ENCODE measurements at regions not wholly inside any gene's neighbourhood (a gene's known extent, or its start where the extent isn't known, plus 50 kb on each side); places are given as distances from the start of the nearest gene placed in this dataset.

DNA sequence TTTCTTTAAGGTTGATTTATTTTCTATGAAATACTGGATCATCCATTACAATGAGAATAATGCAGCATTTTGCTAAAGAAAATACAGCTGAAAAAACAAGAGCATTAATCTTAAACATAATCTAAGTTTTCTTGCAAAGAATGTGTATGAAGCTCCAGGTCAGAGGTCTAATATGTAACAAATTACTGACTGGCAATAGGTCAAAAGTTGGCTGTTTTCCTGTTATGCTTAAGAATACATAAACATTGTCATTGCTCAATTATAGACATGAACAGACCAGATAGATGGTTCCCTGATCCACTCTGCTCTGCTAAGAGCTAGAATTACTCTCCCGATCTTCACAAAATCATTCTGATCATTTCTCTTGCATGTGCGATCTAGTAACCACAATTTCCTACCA, 718.6 kb downstream of the PDHA2 start:
- ATAC-seq (no peak), FAIRE-seq (no peak), DNase-seq (ENCODE audit: low read depth, low spot score) (no peak)
- no peak overlapping the region for H2AFZ ChIP-seq (ENCODE audit: control insufficient read depth, low read depth, low read length)
- 56% methylated on average over 2 of the region's 2 CpGs for WGBS (ENCODE audit: insufficient coverage, insufficient replicate concordance, low lambda C conversion rate, missing lambda C conversion rate)
- H3K4me1 ChIP-seq (ENCODE audit: control insufficient read depth, insufficient read depth, low read length) = no peaks in the 10 kb centered on the region
- no peaks in the 10 kb centered on the region for H3K36me3 ChIP-seq (ENCODE audit: control insufficient read depth in 2 of 2, insufficient read depth in 2 of 2, low read length in 1 of 2)
- ChIA-PET CTCF (no interaction called here), POLR2A (no interaction called here), SMC1A (ENCODE audit: uncharacterized antibody, unreplicated experiment) (interaction anchor here (1.1 kb wide), 1 partner anchor 9 kb away, joined by 3 read pairs; no protein-coding TSS in a partner anchor), RAD21 (ENCODE audit: unreplicated experiment) (no interaction called here)
- no peaks in the 10 kb centered on the region for H3K9me3 ChIP-seq (replicated peaks; ENCODE audit: control insufficient read depth, insufficient read depth, low read length)
- TF ChIP-seq HDAC2 (IDR thresholded peaks at IDR 0.05) (no peak), RAD51 (IDR thresholded peaks at IDR 0.05) (no peak), SRF (IDR thresholded peaks at IDR 0.05; ENCODE audit: low read depth in 2 of 2, low read length in 2 of 2) (no peak), POU2F2 (IDR thresholded peaks at IDR 0.05; ENCODE audit: borderline replicate concordance, low read depth, low read length) (no peak), CBX5 (IDR thresholded peaks at IDR 0.05; ENCODE audit: low read depth) (no peak), BRCA1 (IDR thresholded peaks at IDR 0.05; ENCODE audit: low read depth, low read length) (no peak), RBBP5 (conservative IDR thresholded peaks at IDR 0.05) (no peak), ASH2L (IDR thresholded peaks at IDR 0.05; ENCODE audit: borderline replicate concordance, low read depth) (no peak), TAF1 (IDR thresholded peaks at IDR 0.05; ENCODE audit: borderline replicate concordance, low read depth, low read length) (no peak), BMI1 (IDR thresholded peaks at IDR 0.05; ENCODE audit: borderline replicate concordance) (no peak), BCL11A (IDR thresholded peaks at IDR 0.05; ENCODE audit: low read depth, low read length) (no peak)
- TF ChIP-seq, protein P1, sequence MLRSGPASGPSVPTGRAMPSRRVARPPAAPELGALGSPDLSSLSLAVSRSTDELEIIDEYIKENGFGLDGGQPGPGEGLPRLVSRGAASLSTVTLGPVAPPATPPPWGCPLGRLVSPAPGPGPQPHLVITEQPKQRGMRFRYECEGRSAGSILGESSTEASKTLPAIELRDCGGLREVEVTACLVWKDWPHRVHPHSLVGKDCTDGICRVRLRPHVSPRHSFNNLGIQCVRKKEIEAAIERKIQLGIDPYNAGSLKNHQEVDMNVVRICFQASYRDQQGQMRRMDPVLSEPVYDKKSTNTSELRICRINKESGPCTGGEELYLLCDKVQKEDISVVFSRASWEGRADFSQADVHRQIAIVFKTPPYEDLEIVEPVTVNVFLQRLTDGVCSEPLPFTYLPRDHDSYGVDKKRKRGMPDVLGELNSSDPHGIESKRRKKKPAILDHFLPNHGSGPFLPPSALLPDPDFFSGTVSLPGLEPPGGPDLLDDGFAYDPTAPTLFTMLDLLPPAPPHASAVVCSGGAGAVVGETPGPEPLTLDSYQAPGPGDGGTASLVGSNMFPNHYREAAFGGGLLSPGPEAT (IDR thresholded peaks at IDR 0.05; ENCODE audit: low read depth) = no peak
- in situ Hi-C loops (cut with MboI) (no loop called here), intact Hi-C loops (cut with micrococcal nuclease; ENCODE audit: unreplicated experiment) (no loop called here)
- H3K4me3 ChIP-seq = no peak overlapping the region
- H3K4me2 ChIP-seq (ENCODE audit: control insufficient read depth, insufficient read depth) = no peak overlapping the region
- H4K20me1 ChIP-seq (ENCODE audit: control insufficient read depth, insufficient read depth) = no peaks in the 10 kb centered on the region
- no peak overlapping the region for H3K9ac ChIP-seq (ENCODE audit: control insufficient read depth, insufficient read depth, low read length)
- H3K79me2 ChIP-seq (ENCODE audit: control insufficient read depth, insufficient read depth, low read length) = no peaks in the 10 kb centered on the region
- no peaks in the 10 kb centered on the region for H3K27me3 ChIP-seq (replicated peaks in 1 of 2; ENCODE audit: control insufficient read depth in 2 of 2, insufficient read depth in 2 of 2, low read length in 1 of 2)
- BruUV-seq (replicated peaks) = no TSS peak
- no peak overlapping the region for H3K27ac ChIP-seq (ENCODE audit: control insufficient read depth, insufficient read depth)

All from GM12878 (cell line).